A549 (cell line): ENCODE measurements at regions not wholly inside any gene's neighbourhood (a gene's known extent, or its start where the extent isn't known, plus 50 kb on each side); places are given as distances from the start of the nearest gene placed in this dataset.

Experiments
- CTCF ChIP-seq: fragments of >200 bp; sonication (Bioruptor Twin); formaldehyde crosslinking; IDR thresholded peaks from 3 replicates; pipeline ENCODE4 v1.5.1; 2016
- ELK1 ChIP-seq: fragments of 150-350 bp; IDR thresholded peaks from 2 replicates; pipeline ENCODE4 v1.6.1; 2014; ENCODE audit warnings: low read depth, mild to moderate bottlenecking, low read length
- FOSL2 ChIP-seq, 2 experiments: fragments of 450-650 bp in 1 of 2; fragments of >200 bp in 1 of 2; sonication (Bioruptor Twin) in 1 of 2; formaldehyde crosslinking; IDR thresholded peaks; 2 replicates each; pipeline versions ENCODE4 v1.5.0 to v1.6.1; 2016 to 2020; ENCODE audit warnings: mild to moderate bottlenecking in 1 of 2, moderate library complexity in 1 of 2
- HMGXB4 ChIP-seq: fragments of 250-450 bp; sonication (Bioruptor Pico); IDR thresholded peaks from 2 replicates; pipeline ENCODE4 v1.5.0; 2021; ENCODE audit warnings: mild to moderate bottlenecking, moderate library complexity, borderline replicate concordance
- NPAS2 ChIP-seq: fragments of 250-450 bp; sonication (Bioruptor Pico); IDR thresholded peaks from 2 replicates; pipeline ENCODE4 v1.8.0; 2022; ENCODE audit warnings: mild to moderate bottlenecking, moderate library complexity, borderline replicate concordance
- PHF8 ChIP-seq: fragments of 200-600 bp; sonication (generic); IDR thresholded peaks from 2 replicates; pipeline ENCODE4 v1.6.1; 2016; ENCODE audit warnings: low read depth, mild to moderate bottlenecking, antibody characterized with exemption, moderate library complexity, borderline replicate concordance
- POLR2A ChIP-seq: IDR thresholded peaks from 2 replicates; pipeline ENCODE4 v1.6.1; 2012; ENCODE audit warnings: mild to moderate bottlenecking, low read length
- POLR2AphosphoS2 ChIP-seq: conservative IDR thresholded peaks from 2 replicates; pipeline ENCODE4 v1.6.1; 2012; ENCODE audit warnings: low read length, improper control_type of control experiment, inconsistent platforms
- RAD21 ChIP-seq, 2 experiments: fragments of >200 bp in 1 of 2; sonication (Bioruptor Twin) in 1 of 2; formaldehyde crosslinking in 1 of 2; IDR thresholded peaks in 1 of 2; conservative IDR thresholded peaks in 1 of 2; 2 replicates in 1 of 2; 3 replicates in 1 of 2; pipeline ENCODE4 v1.6.1; 2012 to 2018; ENCODE audit warnings: inconsistent platforms in 1 of 2
- REST ChIP-seq: fragments of 200-600 bp; sonication (generic); IDR thresholded peaks from 2 replicates; pipeline ENCODE4 v1.6.1; 2016; ENCODE audit warnings: antibody characterized with exemption, mild to moderate bottlenecking, moderate library complexity
- RFX5 ChIP-seq: fragments of 450-650 bp; IDR thresholded peaks from 2 replicates; pipeline ENCODE4 v1.7.1; 2014; ENCODE audit warnings: antibody characterized with exemption, mild to moderate bottlenecking, moderate library complexity

- TF ChIP-seq NPAS2 (CRISPR knock-in tag) (no peak), CTCF (no peak), POLR2A (no peak), ELK1 (no peak), HMGXB4 (no peak), REST (no peak), RAD21 (conservative IDR thresholded peaks at IDR 0.05 in 1 of 2, IDR thresholded peaks at IDR 0.05 in 1 of 2) (no peak), FOSL2 (IDR thresholded peaks at IDR 0.05) (no peak), FOSL2 (CRISPR knock-in tag; IDR thresholded peaks at IDR 0.05) (no peak), POLR2AphosphoS2 (no peak), PHF8 (no peak), RFX5 (no peak)
Measured at GRCh38 chr3:191003742-191004141, 141.2 kb upstream of the GMNC start.
